DOHH2 (cell line): ENCODE measurements at regions not wholly inside any gene's neighbourhood (a gene's known extent, or its start where the extent isn't known, plus 50 kb on each side); places are given as distances from the start of the nearest gene placed in this dataset.

Experiments
- EZH2phosphoT487 ChIP-seq: fragments of 200-600 bp; sonication (generic); IDR thresholded peaks from 2 replicates; pipeline ENCODE4 v1.6.1; 2017; ENCODE audit warnings: borderline replicate concordance, mild to moderate bottlenecking, antibody characterized with exemption, low read length, moderate library complexity, mixed read lengths
- TF ChIP-seq, protein P1 (sequence below): fragments of 200-600 bp; sonication (generic); IDR thresholded peaks from one replicate; pipeline ENCODE4 v1.5.1; 2014; ENCODE audit warnings: antibody characterized with exemption, mild to moderate bottlenecking, low read depth, low read length; ENCODE audit not compliant: poor library complexity, severe bottlenecking

DNA sequence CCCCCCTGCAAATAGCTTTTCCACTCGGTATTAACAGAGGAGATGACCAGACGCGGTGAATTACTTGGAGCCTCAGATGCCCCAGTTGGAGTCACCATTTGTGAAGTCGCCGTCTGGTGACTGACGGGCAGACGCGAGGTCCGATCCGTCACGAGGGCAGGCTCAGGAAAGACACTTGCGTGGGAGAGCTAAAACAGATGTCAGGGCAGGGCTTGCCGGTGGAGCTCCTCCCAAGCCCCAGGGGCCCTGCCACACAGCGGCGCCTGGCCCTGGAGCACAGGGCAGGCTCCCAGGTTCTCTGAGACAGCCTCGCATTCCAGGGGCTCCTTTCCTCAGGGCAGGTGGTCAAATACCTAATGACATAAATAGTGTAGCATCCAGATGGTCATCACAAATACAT lies 348.3 kb downstream of the C16orf95 start:
- TF ChIP-seq, protein P1, sequence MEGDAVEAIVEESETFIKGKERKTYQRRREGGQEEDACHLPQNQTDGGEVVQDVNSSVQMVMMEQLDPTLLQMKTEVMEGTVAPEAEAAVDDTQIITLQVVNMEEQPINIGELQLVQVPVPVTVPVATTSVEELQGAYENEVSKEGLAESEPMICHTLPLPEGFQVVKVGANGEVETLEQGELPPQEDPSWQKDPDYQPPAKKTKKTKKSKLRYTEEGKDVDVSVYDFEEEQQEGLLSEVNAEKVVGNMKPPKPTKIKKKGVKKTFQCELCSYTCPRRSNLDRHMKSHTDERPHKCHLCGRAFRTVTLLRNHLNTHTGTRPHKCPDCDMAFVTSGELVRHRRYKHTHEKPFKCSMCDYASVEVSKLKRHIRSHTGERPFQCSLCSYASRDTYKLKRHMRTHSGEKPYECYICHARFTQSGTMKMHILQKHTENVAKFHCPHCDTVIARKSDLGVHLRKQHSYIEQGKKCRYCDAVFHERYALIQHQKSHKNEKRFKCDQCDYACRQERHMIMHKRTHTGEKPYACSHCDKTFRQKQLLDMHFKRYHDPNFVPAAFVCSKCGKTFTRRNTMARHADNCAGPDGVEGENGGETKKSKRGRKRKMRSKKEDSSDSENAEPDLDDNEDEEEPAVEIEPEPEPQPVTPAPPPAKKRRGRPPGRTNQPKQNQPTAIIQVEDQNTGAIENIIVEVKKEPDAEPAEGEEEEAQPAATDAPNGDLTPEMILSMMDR = no peak
- no peak for TF ChIP-seq EZH2phosphoT487
